Skeletal muscle cell (primary cell): ENCODE measurements at regions not wholly inside any gene's neighbourhood (a gene's known extent, or its start where the extent isn't known, plus 50 kb on each side); places are given as distances from the start of the nearest gene placed in this dataset.

ENCODE experiments used
- DNase-seq: peaks from one replicate; pipeline ENCODE4 v3.0.0-alpha.2; 2010; ENCODE audit warnings: low read depth
- H3K4me3 ChIP-seq: 2 replicates; pipeline ENCODE4 v1.5.1; 2011; ENCODE audit warnings: low read depth, mild to moderate bottlenecking, control low read depth, low read length, moderate library complexity

DNA sequence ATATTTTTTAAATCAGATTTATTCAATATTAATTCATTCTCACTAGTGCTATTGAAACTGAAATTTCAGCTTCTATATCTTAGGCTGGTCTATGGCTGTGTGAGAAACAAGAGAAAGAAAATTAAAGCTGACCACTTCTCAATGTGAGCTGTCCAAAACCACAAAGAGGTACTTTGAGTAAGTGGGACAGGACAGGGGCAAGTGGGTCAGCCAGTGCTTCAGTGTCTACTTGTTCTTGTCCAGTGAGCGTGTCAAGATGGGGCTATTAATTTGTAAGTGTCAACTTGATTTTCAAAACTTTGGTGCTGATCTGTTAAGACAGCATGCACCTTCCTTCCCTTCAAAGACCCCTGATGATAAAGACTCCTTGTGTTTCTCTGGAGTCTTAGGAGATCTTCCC, 533.9 kb downstream of the PLPP3 start:
- H3K4me3 ChIP-seq, result no peak overlapping the region
- DNase-seq, result no peak

DNA sequence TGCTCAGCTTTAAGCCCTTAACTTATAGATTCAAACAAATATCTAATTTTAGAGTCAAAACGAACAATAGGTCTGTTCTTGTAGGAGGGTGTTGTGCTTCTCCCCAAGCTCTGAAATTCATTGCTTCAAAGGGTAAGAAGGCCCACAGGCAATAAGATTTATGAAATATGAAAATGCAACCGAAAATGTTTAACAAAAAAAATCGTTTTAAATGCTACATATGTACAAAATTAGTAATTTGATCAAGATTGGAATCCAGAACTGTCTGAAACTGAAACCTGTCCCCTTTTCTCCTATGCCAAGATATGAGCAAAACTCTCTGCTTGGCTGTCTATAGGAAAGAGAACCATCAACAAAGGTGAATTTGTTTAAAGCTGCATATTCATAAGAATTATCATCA, 534.3 kb downstream of the PLPP3 start:
- DNase-seq, result no peak
- no peak overlapping the region for H3K4me3 ChIP-seq

DNA sequence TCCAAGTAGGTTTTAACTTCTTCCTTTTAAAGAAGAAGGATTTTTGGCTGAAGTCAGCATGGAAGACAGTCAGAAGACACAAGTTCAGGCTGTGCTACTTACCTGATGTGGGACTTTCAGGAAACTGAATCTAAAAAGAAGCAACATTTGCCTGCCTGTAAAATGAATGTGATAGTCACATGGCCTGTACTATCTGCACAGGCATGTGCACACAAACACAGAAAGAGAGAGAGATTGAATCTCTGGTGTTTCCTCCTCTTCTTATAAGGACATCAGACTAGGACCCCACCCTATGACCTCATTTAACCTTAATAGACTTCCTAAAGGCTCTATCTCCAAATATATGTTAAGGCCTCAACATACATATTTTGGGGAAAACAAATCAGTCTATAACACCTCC, 542.9 kb downstream of the PLPP3 start:
- H3K4me3 ChIP-seq, result no peak overlapping the region
- no peak for DNase-seq

DNA sequence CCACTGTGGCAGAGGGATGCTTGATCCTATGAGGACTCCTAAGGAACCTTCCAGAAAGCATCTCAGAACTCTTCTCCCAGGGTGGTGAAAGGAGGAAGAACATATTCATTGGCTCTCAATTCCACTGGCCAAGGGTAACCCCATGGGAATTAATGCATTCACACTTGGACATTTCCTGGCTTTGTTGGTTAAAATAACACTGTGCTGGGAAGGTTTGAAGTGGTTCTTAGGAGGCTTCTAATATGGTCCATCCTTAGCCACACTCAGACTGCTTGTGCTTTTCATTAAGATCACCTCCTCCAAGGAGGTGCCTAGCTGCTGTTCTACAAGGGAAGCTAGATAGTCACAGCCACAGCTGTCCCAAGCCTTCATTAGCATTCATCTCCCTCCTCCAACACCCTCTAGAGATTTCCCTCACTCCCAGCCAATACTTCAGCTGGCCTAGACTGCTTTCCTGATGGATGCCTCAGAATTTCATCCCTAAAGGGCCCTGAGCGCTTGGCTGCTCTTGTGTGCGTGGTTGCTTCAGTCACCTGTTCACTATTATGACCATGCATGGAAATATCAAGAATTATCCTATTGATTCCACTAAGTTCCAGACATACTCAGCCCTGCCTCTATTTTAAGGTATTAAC, 544.4 kb downstream of the PLPP3 start:
- no peak overlapping the region for H3K4me3 ChIP-seq
- no peak for DNase-seq

DNA sequence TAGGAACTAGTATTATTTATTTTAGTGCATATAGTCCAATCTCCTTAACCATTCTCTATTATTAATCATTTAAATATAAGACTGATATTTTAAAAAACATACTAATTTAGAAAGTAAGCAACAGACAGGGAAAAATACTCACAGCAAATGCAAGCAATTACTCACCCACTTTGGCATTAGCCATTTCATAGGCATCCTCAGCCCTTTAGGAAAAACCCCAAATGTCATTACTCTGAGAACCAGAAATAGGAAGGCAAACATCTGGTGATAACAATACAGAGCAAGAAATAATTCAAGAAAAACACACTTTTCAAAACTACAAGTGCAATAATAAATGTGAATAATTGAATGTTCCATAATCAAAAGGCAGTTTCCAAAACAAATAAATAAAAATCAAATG, 545.1 kb downstream of the PLPP3 start:
- DNase-seq, result no peak

DNA sequence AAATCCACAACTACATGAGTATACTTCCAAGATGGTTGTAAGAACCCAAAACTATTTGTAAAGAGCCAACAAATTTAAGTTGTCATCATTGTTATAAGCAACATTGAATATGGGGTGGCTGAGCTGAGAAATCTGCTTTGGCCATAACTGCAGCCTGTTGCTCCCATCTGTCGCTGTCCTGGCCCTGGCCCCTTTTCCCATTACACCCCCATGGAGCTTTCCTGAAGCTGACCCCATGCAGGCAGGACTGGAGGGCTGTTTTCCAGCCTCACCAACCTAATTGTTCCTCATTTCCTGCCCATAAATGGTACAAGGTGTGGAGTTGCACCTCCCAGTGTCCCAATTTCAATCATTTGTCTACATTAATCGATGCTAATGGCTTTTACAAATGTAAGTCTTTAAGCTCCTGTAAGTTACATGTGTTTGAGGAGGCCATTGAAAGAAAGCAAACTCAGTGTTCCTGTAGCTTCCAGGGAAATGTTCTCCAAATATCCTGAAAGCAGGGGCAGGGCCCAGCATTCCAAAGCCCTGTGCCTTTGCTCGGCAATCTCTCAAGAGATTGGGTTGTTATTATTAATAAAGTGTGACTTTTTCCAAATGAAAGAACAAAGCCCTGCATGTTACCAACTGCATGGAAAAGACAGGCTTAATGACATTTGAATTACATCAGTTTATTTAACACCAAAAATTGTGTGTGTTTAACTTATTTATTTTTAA, 545.9 kb downstream of the PLPP3 start:
- no peak for DNase-seq
- H3K4me3 ChIP-seq, result no peak overlapping the region

More for the DNA sequence above, 545.1 kb downstream of the PLPP3 start:
- no peak overlapping the region for H3K4me3 ChIP-seq

DNA sequence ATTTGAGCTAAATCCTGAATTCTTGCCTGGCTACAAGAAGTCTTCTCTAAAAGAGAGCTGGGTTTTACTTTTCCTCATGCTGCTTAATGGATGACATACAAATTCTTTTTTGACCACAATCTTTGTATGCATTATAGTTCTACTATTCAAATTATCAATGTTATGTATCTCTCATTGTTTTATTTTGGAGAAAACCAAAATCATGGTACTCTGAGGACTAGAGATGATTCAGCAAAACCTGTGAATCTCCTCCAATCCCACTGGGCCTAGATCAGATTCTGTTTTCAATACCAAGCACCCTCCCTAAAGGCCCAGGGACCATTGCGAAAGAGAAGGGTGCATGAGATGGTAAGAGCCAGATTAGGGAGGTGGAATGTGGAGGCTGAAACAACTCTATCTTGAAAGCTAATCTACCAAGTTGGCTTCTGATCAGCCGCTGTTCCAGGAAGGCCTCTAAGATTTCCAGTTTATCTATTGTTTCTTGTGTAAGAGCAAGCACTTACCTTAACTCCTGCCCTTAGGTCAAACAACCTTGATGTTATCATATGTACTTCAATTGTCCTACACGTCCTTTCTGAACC, 547.2 kb downstream of the PLPP3 start:
- DNase-seq, result no peak
- no peak overlapping the region for H3K4me3 ChIP-seq

DNA sequence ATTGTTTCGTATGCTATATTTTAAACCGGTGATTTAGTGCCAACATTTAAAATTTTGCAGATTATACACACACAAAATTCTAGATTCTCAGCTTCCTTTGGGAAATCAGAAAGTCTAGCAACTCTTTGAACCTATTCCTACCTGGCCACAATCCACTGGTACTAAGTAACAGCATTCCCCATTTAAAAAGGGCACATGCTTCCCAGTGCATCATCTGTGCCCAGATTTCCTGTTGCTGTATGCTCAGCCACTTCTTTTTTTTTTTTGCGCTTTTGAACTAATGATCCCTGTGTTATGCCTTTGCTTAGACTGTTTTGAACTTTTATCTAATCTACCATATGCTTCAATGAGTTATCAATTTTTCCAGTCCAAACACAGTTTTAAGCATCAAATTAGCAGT, 548.4 kb downstream of the PLPP3 start:
- H3K4me3 ChIP-seq, result no peak overlapping the region
- no peak for DNase-seq

DNA sequence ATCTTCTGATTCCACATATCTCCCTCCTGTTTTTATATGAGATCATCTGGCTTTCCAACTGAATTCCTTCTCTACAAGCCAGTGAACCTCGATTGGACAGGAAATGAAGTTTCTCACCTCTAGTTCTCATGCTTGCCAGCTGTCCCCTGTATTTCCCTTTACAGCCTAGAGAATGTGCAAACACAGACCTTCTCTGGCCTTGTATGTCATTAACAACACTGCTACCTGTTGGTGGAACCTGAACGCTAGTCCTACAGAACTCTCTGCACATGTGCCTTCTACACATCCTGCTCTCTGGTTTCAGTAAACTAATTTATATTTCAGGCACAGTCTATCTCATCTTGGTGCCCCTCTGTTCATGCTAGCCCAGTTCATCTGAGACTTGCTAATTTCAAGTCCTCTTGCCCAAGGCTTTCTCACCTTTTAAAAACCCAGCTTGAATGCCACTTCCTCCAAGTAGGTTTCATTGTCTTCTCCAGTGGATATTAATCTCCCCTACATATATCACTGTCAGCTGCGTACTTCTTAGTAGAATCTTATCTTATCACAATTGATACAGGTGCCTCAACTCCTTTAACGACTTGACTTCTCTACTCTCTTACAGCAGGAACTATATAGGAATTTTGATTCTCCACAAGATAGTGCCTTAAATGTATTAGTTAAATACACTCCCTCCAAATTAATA, 549.9 kb downstream of the PLPP3 start:
- DNase-seq, result no peak
- no peak overlapping the region for H3K4me3 ChIP-seq

DNA sequence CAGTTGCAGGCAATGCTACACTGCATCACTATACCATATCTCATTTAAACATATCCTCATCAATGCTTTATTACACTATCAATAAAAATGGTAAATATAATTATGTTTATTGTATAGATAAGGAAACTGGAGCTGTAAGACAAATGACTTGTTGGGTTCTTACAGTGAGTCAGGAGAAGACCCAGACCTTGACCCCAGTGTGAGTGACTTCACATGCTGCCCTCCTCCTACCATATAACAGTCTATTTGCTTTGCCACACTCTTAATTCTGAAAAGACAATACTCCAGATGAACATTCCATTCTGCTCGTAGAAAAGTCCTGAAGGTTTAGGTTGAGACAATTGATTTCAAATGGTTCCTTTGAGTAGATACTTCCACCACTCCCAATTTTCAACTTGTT, 550.5 kb downstream of the PLPP3 start:
- no peak overlapping the region for H3K4me3 ChIP-seq
- DNase-seq, result no peak

DNA sequence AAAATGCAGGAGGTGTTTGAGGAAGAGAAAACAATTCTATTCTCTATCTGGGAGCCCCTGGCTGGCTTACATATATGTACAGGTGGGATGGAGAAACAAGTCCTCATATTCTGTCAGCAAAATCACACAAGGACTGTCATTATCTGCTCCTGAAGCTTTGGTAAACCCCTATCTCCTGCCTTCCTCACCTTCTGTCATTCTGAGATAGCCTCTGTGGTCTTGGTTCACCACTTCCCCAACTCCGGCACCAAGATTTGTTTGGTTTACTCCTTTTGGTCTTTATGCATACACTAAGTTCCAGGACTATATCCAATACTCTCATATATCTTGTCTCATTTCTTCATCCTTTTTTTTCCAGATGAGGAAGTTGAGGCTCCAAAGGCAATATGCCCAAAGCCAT, 551.1 kb downstream of the PLPP3 start:
- no peak for DNase-seq
- no peak overlapping the region for H3K4me3 ChIP-seq

DNA sequence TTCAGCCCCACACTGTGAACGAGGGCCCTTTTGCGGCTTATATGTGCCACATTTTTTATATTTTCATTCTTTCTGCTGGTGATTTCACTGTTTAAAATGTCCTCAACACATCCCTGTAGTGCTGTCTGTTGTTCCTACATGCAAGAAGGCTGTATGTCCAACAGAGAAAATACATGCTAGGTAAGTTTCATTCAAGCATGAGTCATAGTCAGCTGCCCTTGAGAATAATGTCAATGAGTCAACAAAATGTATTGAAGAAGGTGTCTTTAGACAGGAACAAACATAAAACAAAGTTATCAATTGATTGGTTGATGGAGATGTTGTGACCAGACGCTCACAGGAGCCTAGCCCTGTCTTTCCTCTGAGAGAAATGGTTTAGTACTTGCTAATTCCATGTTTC, 553.4 kb downstream of the PLPP3 start:
- DNase-seq, result no peak
- H3K4me3 ChIP-seq, result no peak overlapping the region

DNA sequence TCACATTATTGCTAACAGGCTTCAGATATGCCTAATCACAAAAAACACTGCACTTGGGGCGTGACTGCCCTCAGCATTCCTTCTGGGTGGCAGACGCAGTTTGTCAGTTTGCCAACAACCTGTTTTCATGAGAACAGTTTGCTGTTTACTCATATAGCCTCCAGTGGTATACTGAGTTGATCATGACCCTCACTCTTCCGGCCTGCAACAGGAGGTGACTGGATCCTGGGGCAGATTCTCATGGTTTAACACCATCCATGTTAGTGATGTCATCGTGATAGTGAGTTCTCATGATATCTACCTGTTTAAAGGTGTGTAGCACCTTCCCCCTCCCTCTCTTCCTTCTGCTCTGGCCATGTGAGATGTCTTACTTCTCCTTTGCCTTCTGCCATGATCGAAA, 555.2 kb downstream of the PLPP3 start:
- no peak for DNase-seq
- H3K4me3 ChIP-seq, result no peak overlapping the region

DNA sequence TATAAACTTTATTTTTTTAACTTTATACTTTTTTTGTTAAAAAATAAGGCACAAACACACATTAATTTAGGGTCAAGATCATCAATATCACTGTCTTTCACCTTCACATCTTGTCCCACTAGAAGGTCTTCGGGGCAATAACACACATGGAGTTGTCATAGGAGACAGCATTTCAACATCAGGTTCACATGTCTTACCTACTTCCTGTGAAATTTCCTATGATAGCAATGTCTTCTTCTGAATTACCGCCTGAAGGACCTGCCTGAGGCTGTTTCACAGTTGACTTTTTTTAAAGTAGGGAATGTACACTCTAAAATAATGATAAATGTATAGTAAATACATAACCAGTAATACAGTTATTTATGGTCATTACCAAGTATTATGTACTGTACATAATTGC, 559.4 kb downstream of the PLPP3 start:
- H3K4me3 ChIP-seq, result no peak overlapping the region
- DNase-seq, result no peak

DNA sequence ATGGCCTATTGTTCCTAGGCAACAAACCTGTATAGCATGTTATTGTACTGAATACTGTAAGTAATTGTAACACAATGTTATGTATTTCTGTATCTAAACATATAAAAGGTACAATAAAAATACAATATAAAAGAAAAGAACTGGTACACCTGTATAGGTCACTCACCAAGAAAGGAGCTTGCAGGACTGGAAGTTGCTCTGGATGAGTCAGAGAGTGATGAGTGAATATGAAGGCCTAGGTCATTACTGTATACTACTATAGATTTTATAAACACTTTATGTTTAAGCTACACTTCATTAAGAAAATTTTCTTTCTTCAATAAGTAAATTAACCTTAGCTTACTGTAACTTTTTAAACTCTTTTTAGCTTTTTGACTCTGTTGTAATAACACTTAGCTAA, 559.9 kb downstream of the PLPP3 start:
- no peak overlapping the region for H3K4me3 ChIP-seq
- no peak for DNase-seq

DNA sequence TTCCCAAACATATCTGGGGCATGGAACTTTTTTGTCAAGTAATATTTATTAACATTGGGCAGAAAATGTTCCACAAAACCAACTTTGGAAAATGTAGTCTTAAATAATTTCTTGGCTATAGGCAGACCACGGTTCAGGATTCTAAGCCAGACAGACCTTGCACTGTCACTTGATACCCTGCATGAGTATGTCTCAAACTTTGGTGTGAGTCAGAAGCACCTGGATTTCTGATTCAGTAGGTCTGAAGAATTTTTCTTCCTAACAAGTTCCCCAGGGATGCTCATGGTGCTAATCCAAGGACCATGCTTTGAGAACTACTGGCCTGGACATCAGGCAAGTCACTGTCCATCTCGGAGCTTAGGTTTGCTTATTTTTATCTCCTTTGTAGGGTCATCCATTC, 562.0 kb downstream of the PLPP3 start:
- DNase-seq, result no peak
- no peak overlapping the region for H3K4me3 ChIP-seq

DNA sequence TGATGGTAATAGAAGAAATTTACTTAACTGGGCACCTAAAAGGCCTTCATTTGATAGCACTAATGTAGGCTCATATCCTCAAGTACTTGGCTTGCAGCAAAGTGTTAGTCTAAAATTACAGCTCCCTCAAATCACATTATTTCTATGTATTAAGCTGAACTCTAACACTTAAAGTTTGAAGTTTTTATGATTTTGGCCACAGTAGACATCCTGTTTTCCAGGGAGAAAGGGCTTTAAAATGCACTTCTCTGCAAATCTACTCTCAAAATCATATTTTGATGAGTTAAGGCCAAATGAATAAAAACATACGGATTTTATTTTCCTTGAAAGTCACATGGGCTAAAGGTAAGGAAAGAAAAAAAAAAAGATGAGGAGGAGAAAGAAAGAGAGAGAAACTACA, 575.5 kb downstream of the PLPP3 start:
- no peak for DNase-seq
- no peak overlapping the region for H3K4me3 ChIP-seq

DNA sequence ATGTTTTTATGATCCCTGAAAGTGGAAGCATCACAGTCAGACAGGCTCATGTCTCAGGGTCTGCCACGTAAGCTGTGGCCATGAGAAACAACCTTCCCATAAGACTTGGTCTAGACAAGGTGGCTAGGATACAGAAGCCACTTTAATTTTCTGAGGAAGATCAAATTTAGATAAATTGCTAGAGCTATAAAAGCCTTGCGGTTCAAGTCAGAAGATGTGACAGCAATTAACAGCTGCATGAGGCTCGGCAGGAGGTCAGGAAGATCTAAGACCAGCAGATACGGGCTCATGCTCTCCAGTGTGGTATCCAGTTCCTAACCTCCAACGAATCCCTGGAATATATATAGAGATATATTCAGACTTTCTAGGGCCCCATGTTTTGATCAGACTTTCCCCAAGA, 577.1 kb downstream of the PLPP3 start:
- no peak for DNase-seq
- H3K4me3 ChIP-seq, result no peak overlapping the region

DNA sequence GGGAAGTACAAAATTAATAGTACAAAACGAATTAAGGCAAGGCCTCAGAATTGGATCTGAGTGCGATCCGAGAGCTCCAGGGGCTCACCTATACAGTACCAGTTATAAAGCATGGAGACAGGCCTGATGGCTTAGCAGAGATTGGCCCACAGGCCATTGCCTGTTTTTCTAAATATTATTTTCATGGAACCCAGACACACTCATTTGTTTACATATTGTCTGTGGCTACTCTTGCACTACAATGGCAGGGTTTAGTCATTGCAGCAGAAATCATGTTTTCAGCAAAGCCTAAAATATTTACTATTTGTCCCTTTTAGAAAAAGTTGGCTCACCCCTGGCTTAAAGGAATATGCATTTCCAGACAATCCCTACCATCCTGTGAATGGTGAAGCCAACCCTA, 578.9 kb downstream of the PLPP3 start:
- no peak overlapping the region for H3K4me3 ChIP-seq
- DNase-seq, result no peak

DNA sequence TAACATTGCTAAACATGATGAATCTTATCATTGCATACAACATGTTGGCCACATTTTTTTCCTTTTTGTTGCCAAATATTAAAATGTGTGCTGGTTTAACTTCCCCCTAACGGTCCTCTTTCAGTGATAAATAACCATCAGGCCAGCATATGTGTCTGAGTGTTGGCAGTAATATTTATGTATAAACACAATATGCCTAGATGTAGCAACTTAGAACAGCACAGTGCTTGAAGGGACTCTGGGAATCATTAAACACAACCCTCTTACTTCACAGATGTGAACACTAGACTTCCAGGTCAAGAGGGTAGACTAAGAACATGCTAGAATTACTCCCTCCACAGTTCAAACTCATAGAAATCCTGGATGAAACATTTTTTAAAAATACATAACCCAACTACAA, 581.8 kb downstream of the PLPP3 start:
- no peak for DNase-seq
- no peak overlapping the region for H3K4me3 ChIP-seq
